AG09319 (cell line): ENCODE measurements at regions not wholly inside any gene's neighbourhood (a gene's known extent, or its start where the extent isn't known, plus 50 kb on each side); places are given as distances from the start of the nearest gene placed in this dataset.
"Not testable (repeated sequence)": the region's sequence is repeated elsewhere in the genome, so short reads cannot be mapped to it uniquely, and the experiment has no call there.

ENCODE experiments used
- DNase-seq: peaks from one replicate; pipeline ENCODE4 v3.0.0-alpha.2; 2010; ENCODE audit warnings: low read depth; ENCODE audit errors: extremely low read depth
- TF ChIP-seq, protein P1 (sequence below): IDR thresholded peaks from 2 replicates; pipeline ENCODE4 v1.5.1; 2011; ENCODE audit warnings: low read depth, mild to moderate bottlenecking, inconsistent platforms, low read length, moderate library complexity

DNA sequence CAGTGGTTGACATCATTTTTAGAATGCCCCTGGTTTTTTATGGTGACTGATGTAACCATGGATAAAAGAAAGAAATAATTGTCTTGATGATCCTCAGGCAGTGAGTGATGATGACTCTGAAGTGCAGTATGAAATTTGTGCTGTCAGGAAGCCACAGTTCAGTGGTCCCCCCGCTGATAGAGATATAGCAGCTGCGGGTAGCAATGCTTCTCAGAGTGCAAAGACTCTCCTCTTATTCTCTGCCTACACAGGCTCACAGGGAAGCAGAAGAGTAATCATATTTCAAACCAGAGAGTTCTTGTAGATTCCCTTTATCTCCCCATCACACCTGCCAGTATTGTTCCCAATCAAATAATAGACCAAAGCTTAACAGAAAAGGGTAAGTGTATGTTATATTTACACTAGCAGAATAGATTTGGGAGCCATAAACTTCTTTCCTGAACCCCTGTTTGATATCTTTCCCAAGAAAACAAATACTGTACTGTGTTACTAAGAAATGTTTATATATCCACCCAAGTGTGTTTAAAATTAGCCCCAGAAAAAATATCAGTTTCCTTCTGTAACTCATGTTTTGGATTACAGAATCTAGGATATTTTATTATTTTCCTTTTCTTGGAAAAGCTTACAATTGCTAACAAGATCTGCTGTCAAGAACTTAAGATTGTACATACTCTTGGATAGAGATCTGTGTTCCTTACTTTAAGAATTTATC, 1817.4 kb upstream of the FLRT2 start:
- no peak for DNase-seq

DNA sequence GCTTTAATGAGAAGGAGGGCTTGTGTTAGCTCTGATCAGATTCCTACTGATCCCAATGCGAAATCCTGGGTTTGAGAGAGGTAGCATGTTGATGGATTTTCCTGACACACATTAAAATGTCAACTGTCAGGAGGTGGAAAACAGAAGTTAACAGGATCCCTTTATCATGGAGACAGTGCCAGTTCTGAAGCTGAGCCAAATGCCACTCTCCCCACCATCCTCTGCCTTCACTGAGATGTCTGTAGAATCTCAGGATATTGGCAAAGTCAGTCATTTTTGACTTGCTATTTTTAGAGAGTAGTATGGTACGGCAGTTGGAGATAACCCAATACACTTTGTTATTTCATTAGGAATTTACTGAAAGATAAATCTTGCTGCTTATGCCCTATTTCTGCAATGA, 1816.2 kb upstream of the FLRT2 start:
- TF ChIP-seq, protein P1, sequence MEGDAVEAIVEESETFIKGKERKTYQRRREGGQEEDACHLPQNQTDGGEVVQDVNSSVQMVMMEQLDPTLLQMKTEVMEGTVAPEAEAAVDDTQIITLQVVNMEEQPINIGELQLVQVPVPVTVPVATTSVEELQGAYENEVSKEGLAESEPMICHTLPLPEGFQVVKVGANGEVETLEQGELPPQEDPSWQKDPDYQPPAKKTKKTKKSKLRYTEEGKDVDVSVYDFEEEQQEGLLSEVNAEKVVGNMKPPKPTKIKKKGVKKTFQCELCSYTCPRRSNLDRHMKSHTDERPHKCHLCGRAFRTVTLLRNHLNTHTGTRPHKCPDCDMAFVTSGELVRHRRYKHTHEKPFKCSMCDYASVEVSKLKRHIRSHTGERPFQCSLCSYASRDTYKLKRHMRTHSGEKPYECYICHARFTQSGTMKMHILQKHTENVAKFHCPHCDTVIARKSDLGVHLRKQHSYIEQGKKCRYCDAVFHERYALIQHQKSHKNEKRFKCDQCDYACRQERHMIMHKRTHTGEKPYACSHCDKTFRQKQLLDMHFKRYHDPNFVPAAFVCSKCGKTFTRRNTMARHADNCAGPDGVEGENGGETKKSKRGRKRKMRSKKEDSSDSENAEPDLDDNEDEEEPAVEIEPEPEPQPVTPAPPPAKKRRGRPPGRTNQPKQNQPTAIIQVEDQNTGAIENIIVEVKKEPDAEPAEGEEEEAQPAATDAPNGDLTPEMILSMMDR, result no peak
- DNase-seq, result no peak

More for the DNA sequence above, 1817.4 kb upstream of the FLRT2 start:
- TF ChIP-seq, protein P1, result no peak

DNA sequence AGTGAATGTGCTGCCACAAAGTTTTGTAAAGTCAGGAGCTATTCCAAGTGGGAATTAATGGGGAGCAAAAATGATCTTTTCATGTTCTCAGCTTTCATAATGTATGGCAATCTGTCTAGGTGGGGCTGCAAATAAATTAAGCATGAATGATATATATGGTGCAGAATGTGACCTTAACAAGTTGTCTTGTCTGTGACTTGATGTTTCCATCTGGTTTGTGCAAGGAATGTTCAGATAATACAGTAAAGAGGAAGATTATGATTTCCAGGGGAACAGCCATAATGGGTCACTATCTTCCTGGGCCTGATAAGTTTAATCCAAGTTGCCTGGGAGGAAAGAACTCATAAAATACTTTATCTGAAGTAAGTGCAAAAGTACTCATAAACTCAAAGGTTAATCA, 1815.8 kb upstream of the FLRT2 start:
- no peak for DNase-seq
- TF ChIP-seq, protein P1, result no peak

DNA sequence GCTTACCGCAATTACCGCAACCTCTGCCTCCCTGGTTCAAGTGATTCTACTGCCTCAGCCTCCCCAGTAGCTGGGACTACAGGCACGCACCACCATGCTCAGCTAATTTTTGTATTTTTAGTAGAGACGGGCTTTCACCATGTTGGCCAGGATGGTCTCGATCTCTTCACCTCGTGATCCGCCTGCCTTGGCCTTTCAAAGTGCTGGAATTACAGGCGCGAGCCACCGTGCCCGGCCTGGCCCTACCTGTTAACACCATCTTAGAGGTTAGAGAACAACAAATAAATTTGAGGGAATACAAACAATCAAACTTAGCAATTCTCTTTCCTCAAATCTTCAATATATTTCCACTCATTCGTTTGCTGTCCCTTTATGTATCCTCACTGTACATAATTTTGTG, 1810.5 kb upstream of the FLRT2 start:
- not testable (repeated sequence) for DNase-seq

DNA sequence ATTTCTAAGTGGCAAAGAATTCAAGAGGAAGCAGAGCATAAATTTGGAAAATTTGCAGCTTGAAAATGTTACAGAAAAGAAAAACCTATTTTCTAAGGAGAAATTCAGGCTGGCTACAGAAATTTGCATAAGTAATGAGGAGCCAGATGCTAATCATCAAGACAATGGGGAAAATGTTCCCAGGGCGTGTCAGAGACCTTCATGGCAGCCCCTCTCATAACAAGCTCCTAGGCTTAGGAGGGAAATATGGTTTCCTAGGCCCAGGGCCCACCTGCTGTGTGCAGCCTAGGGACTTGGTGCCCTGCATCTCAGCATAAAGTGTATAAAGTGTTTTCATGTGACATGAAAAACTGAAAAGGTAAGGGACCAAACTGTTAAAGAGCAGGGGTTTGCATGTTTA, 1796.3 kb upstream of the FLRT2 start:
- no peak for DNase-seq
- TF ChIP-seq, protein P1, result no peak

DNA sequence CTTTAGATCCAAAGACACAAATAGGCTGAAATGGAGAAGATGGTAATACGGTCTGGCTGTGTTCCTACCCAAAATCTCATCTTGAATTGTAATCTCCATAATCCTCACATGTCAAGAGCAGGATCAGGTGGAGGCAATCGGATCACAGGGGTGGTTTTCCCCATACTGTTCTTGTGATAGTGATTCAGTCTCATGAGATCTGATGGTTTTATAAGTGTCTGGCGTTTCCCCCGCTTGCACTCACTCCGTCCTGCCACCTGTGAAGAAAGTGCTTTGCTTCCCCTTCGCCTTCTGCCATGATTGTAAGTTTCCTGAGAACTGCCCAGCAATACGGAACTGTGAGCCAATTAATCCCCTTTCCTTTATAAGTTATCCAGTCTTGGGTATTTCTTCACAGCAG, 1795.5 kb upstream of the FLRT2 start:
- DNase-seq, result no peak
- TF ChIP-seq, protein P1, result no peak

DNA sequence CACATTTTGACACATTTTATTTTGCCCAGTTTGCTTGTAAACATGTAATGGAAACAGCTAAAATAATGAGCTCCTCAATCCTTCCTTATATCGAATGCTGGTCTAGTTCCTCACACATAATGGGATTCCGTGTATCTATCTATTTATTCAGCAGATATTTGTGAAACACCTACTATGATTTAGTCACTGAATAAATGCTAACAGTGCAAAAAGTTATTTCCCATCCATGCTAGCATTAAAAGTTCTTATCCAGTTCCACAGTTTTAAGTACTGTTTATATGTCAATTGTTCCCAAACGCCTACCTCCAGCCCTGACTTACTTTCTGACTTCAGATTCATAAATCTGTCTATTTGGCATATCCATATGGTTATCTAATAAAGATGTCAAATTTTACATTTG, 1788.7 kb upstream of the FLRT2 start:
- TF ChIP-seq, protein P1, result no peak
- DNase-seq, result no peak

DNA sequence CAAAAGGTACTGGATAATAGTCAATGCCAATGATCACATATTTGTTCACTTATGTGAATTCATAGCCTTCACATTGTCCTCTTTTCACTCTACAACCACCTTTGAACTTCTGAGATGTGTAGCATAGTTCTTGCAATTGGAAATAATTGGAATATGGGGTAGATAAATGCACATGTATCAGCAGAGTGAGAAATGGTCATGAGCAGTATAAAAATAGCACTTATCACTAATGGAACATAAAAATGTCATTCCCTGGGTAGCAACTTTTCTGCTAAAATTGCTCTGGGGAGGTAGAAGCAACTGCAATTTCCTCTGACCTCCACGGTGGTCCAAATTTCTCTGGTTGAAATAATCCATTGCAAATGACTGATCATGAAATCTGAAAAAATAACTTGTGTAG, 1785.7 kb upstream of the FLRT2 start:
- TF ChIP-seq, protein P1, result no peak
- no peak for DNase-seq
